HUES64 (cell line): ENCODE measurements at regions not wholly inside any gene's neighbourhood (a gene's known extent, or its start where the extent isn't known, plus 50 kb on each side); places are given as distances from the start of the nearest gene placed in this dataset.

Source experiments
- H3K27ac ChIP-seq: 2 replicates; pipeline ENCODE4 v1.7.0; 2013; ENCODE audit warnings: low read depth, low read length, inconsistent platforms
- H3K27me3 ChIP-seq: 2 replicates; pipeline ENCODE4 v1.6.1; 2013; ENCODE audit warnings: mild to moderate bottlenecking, low read length; ENCODE audit not compliant: insufficient read depth
- H3K36me3 ChIP-seq: 2 replicates; pipeline ENCODE4 v1.6.1; 2013; ENCODE audit warnings: mild to moderate bottlenecking, low read length; ENCODE audit not compliant: insufficient read depth
- H3K4me1 ChIP-seq: 2 replicates; pipeline ENCODE4 v1.6.1; 2013; ENCODE audit warnings: mild to moderate bottlenecking, low read length, moderate library complexity; ENCODE audit not compliant: insufficient read depth
- H3K4me3 ChIP-seq: 2 replicates; pipeline ENCODE4 v1.5.1; 2013; ENCODE audit warnings: mild to moderate bottlenecking, low read length, moderate library complexity
- H3K9ac ChIP-seq: 2 replicates; pipeline ENCODE4 v1.6.1; 2013; ENCODE audit warnings: mild to moderate bottlenecking, low read depth, low read length
- H3K9me3 ChIP-seq: 2 replicates; pipeline ENCODE4 v1.6.1; 2013; ENCODE audit warnings: low read depth, low read length; ENCODE audit not compliant: insufficient read depth
- WGBS: fragments of 150-250, 120-280 bp; methylation state at CpG from one replicate; pipeline ENCODE4 v1.1.7; 2013; ENCODE audit warnings: missing lambda C conversion rate; 5-methylcytosine and 5-hydroxymethylcytosine counted together

- Histone ChIP-seq H3K27me3 (no peaks in the 10 kb centered on the region), H3K27ac (no peak overlapping the region), H3K9me3 (no peaks in the 10 kb centered on the region), H3K36me3 (no peaks in the 10 kb centered on the region), H3K4me1 (no peaks in the 10 kb centered on the region), H3K4me3 (no peak overlapping the region), H3K9ac (no peak overlapping the region)
- 93% methylated on average over 4 of the region's 4 CpGs for WGBS
Measured at GRCh38 chr9:79176014-79176697, 395.6 kb upstream of the TLE4 start.

DNA sequence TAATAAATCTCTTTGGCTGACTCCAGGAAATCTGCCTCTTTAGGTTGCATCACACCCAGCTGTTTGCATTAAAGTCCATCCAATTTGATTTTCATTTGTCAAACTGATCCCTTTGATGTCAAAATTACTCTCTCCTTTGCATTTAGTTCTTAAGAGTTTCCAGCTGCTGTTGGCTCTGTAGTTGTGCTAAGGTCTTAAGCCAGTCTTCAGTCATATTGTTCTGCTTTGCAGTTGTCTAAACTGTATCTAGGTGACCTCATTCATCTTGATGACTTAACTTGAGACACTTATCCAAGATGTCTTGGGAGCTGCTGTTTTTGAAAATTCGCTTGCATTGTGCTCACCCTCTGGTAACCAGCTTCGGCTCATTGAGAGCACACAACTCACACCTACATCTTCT is 386.9 kb upstream of the TLE4 start:
- H3K4me1 ChIP-seq, result no peaks in the 10 kb centered on the region
- no peak overlapping the region for H3K27ac ChIP-seq
- no peak overlapping the region for H3K4me3 ChIP-seq
- no peak overlapping the region for H3K9ac ChIP-seq
- 92% methylated on average over 2 of the region's 2 CpGs for WGBS
- 0 out of 2 replicates have a peak, but pooled peaks cover 11% of the 10 kb centered on the region for H3K9me3 ChIP-seq
- no peaks in the 10 kb centered on the region for H3K36me3 ChIP-seq
- no peaks in the 10 kb centered on the region for H3K27me3 ChIP-seq

DNA sequence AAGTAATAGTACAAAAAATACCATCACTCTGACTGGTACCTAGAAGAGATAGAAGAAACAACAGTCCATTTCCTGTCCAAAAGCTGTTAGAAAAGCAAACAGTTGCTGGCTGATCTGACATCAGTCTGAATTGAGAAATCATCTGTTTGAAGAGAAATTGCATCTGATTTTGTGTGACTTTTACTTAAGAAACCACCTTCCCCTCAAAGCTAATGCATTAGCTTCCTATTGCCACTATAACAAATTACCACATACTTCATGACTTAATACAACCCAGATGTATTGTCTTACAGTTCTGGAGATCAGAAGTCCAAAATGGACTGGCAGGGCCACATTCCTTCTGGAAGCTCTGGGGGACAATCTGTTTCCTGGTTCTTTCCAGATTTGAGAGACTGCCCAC is 385.9 kb upstream of the TLE4 start:
- no peaks in the 10 kb centered on the region for H3K4me1 ChIP-seq
- H3K36me3 ChIP-seq, result no peaks in the 10 kb centered on the region
- 0 out of 2 replicates have a peak, but pooled peaks cover 11% of the 10 kb centered on the region for H3K9me3 ChIP-seq
- H3K9ac ChIP-seq, result no peak overlapping the region
- no peak overlapping the region for H3K27ac ChIP-seq
- H3K27me3 ChIP-seq, result no peaks in the 10 kb centered on the region
- no peak overlapping the region for H3K4me3 ChIP-seq

GRCh38 chr9:79189511-79189924 is 382.2 kb upstream of the TLE4 start:
- WGBS, result 87% methylated on average over 2 of the region's 3 CpGs

DNA sequence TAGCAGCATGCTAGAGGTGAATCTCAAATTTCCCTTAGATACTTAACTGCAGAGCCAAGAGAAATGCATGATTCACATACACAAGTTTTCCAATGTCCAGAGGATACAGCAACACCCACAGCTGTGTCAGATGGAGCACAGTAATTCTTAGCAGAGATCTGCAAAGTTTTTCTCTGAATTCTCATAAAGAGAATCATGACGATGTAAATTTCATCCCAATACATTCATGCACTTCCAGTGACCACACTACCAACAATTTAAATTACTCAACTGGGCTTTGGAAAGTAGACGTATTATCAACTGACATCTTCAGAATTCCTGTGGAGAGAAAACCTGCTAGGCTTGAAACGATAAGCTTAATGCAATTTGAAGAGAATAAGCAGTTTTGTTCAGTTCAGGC is 378.8 kb upstream of the TLE4 start:
- no peaks in the 10 kb centered on the region for H3K36me3 ChIP-seq
- H3K27ac ChIP-seq, result no peak overlapping the region
- H3K4me3 ChIP-seq, result no peak overlapping the region
- H3K9ac ChIP-seq, result no peak overlapping the region
- 96% methylated on average over 3 of the region's 3 CpGs for WGBS
- no peaks in the 10 kb centered on the region for H3K9me3 ChIP-seq
- no peaks in the 10 kb centered on the region for H3K4me1 ChIP-seq
- no peaks in the 10 kb centered on the region for H3K27me3 ChIP-seq

More at GRCh38 chr9:79189511-79189924, 382.2 kb upstream of the TLE4 start:
- no peak overlapping the region for H3K27ac ChIP-seq
- H3K36me3 ChIP-seq, result no peaks in the 10 kb centered on the region
- no peak overlapping the region for H3K4me3 ChIP-seq
- no peaks in the 10 kb centered on the region for H3K27me3 ChIP-seq
- no peak overlapping the region for H3K9ac ChIP-seq
- 0 out of 2 replicates have a peak, but pooled peaks cover 6% of the 10 kb centered on the region for H3K9me3 ChIP-seq
- no peaks in the 10 kb centered on the region for H3K4me1 ChIP-seq

DNA sequence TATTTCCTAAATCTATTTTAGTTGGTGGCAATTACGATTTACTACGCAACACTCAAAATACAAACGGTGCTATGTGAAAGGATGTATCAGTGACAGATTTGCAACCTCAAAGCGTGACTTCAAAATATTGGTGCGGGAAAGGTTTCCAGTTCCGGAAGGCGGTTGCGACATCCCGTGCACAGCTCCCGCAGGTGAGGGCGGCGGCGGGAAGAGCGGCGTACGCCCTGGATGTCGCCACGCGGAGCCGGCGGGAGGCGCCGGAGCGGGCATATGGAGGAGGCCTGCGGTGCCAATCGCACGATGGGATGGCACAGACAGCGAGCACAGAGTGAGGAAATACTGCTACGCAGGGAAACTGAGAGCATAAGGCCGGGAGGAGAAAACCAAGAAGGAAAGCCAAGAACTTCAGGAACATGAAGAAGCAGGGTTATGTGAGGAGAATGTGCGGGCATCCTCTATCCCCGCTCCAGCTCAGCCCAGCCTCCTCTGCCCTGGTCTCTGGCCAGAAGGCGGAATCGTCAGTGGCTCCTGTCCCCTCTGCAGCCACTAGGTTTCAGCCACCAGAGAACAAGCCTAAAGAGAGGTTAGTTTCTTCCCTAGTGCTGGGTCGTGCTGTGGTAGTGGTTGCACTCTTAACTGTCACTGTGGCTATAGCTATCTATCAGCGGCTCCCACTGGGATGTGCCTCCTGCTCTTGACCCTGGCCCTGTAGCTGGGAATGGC is 378.1 kb upstream of the TLE4 start:
- no peaks in the 10 kb centered on the region for H3K4me1 ChIP-seq
- no peaks in the 10 kb centered on the region for H3K27me3 ChIP-seq
- no peak overlapping the region for H3K27ac ChIP-seq
- H3K36me3 ChIP-seq, result no peaks in the 10 kb centered on the region
- WGBS, result 96% methylated on average over 36 of the region's 36 CpGs
- no peaks in the 10 kb centered on the region for H3K9me3 ChIP-seq
- no peak overlapping the region for H3K4me3 ChIP-seq
- no peak overlapping the region for H3K9ac ChIP-seq

- Histone ChIP-seq H3K4me1 (no peaks in the 10 kb centered on the region), H3K27ac (no peak overlapping the region), H3K9ac (no peak overlapping the region), H3K36me3 (no peaks in the 10 kb centered on the region), H3K9me3 (no peaks in the 10 kb centered on the region), H3K4me3 (no peak overlapping the region), H3K27me3 (no peaks in the 10 kb centered on the region)
Measured at GRCh38 chr9:79195879-79196278, 375.9 kb upstream of the TLE4 start.

- Histone ChIP-seq H3K36me3 (no peaks in the 10 kb centered on the region), H3K27ac (no peak overlapping the region), H3K27me3 (no peaks in the 10 kb centered on the region), H3K4me1 (peaks cover 6% of the 10 kb centered on the region), H3K9ac (no peak overlapping the region), H3K9me3 (no peaks in the 10 kb centered on the region), H3K4me3 (no peak overlapping the region)
- 100% methylated on average over 1 of the region's 1 CpG for WGBS
Measured at GRCh38 chr9:79196606-79197005, 375.2 kb upstream of the TLE4 start.

- no peak overlapping the region for H3K27ac ChIP-seq
Measured at GRCh38 chr9:79200336-79200735, 371.4 kb upstream of the TLE4 start.

GRCh38 chr9:79201636-79202035 is 370.1 kb upstream of the TLE4 start:
- Histone ChIP-seq H3K36me3 (no peaks in the 10 kb centered on the region), H3K4me3 (no peak overlapping the region), H3K27ac (no peak overlapping the region), H3K9me3 (no peaks in the 10 kb centered on the region), H3K27me3 (no peaks in the 10 kb centered on the region), H3K9ac (no peak overlapping the region), H3K4me1 (peaks cover 10% of the 10 kb centered on the region)
- WGBS, result 13% methylated on average over 1 of the region's 2 CpGs

More at GRCh38 chr9:79200336-79200735, 371.4 kb upstream of the TLE4 start:
- no peaks in the 10 kb centered on the region for H3K27me3 ChIP-seq
- no peaks in the 10 kb centered on the region for H3K36me3 ChIP-seq
- no peaks in the 10 kb centered on the region for H3K9me3 ChIP-seq
- no peak overlapping the region for H3K9ac ChIP-seq
- peaks cover 10% of the 10 kb centered on the region for H3K4me1 ChIP-seq
- WGBS, result 63% methylated on average over 1 of the region's 1 CpG
- no peak overlapping the region for H3K4me3 ChIP-seq

GRCh38 chr9:79208791-79209396 is 362.9 kb upstream of the TLE4 start:
- 84% methylated on average over 5 of the region's 5 CpGs for WGBS
- Histone ChIP-seq H3K36me3 (no peaks in the 10 kb centered on the region), H3K4me3 (no peak overlapping the region), H3K9ac (no peak overlapping the region), H3K4me1 (peaks cover 22% of the 10 kb centered on the region), H3K27me3 (no peaks in the 10 kb centered on the region), H3K27ac (no peak overlapping the region), H3K9me3 (no peaks in the 10 kb centered on the region)
